MCF 10A (cell line): ENCODE measurements at regions not wholly inside any gene's neighbourhood (a gene's known extent, or its start where the extent isn't known, plus 50 kb on each side); places are given as distances from the start of the nearest gene placed in this dataset.
"Not testable (repeated sequence)": the region's sequence is repeated elsewhere in the genome, so short reads cannot be mapped to it uniquely, and the experiment has no call there.

Experiments
- BruUV-seq: library from RNA; stranded (reverse); fragments of 400-500 nt; replicated peaks from 2 replicates; lab custom pipeline; 2021; lab: Mats Ljungman, UMichigan
- CTCF ChIA-PET: fragments of 300-600 bp; sonication (Branson Sonifier 250); formaldehyde crosslinking; extraction: SDS; loops from one replicate; lab custom pipeline; 2021; ENCODE audit warnings: antibody characterized with exemption, inconsistent platforms; lab: Yijun Ruan, JAX
- POLR2A ChIA-PET: fragments of 300-600, 350-650 bp; sonication (Branson Sonifier 250); formaldehyde crosslinking; extraction: SDS; loops from one replicate; lab custom pipeline; 2020; ENCODE audit warnings: antibody characterized with exemption, inconsistent platforms; lab: Yijun Ruan, JAX
- DNase-seq: peaks from one replicate; pipeline ENCODE4 v3.0.0-alpha.2; 2018; ENCODE audit not compliant: unreplicated experiment
- H3K27ac Mint-ChIP-seq: one replicate; pipeline ENCODE4 v1.8.0; 2022; ENCODE audit warnings: mild to moderate bottlenecking, low read depth, mixed read lengths; ENCODE audit not compliant: unreplicated experiment
- H3K27me3 Mint-ChIP-seq: one replicate; pipeline ENCODE4 v1.8.0; 2022; ENCODE audit warnings: mixed read lengths; ENCODE audit not compliant: insufficient read depth, unreplicated experiment
- H3K36me3 Mint-ChIP-seq: one replicate; pipeline ENCODE4 v1.8.0; 2022; ENCODE audit warnings: mild to moderate bottlenecking, moderate library complexity, mixed read lengths; ENCODE audit not compliant: insufficient read depth, unreplicated experiment
- H3K4me1 Mint-ChIP-seq: one replicate; pipeline ENCODE4 v1.8.0; 2022; ENCODE audit warnings: mixed read lengths; ENCODE audit not compliant: insufficient read depth, unreplicated experiment
- H3K4me3 Mint-ChIP-seq: one replicate; pipeline ENCODE4 v1.8.0; 2022; ENCODE audit warnings: mild to moderate bottlenecking, moderate library complexity, mixed read lengths; ENCODE audit not compliant: unreplicated experiment
- H3K9me3 Mint-ChIP-seq: one replicate; pipeline ENCODE4 v1.8.0; 2022; ENCODE audit warnings: mixed read lengths; ENCODE audit not compliant: unreplicated experiment
- intact Hi-C: fragments of 100-400 bp; cut with micrococcal nuclease; formaldehyde crosslinking; loops from 2 replicates; pipeline ENCODE4 v1.14.1; 2022

- BruUV-seq, result not testable (repeated sequence)
Observed at GRCh38 chr1:146522812-146523211, 294.0 kb upstream of the NOTCH2NLA start.

GRCh38 chr1:146522345-146522744, 293.5 kb upstream of the NOTCH2NLA start:
- H3K9me3 Mint-ChIP-seq, H3K4me3 Mint-ChIP-seq, BruUV-seq, CTCF ChIA-PET, POLR2A ChIA-PET, H3K27me3 Mint-ChIP-seq, H3K36me3 Mint-ChIP-seq, intact Hi-C loops, H3K4me1 Mint-ChIP-seq, H3K27ac Mint-ChIP-seq, DNase-seq: not testable (repeated sequence)

More at GRCh38 chr1:146522812-146523211, 294.0 kb upstream of the NOTCH2NLA start:
- CTCF ChIA-PET, H3K27me3 Mint-ChIP-seq, POLR2A ChIA-PET, intact Hi-C loops, H3K4me3 Mint-ChIP-seq, DNase-seq, H3K36me3 Mint-ChIP-seq, H3K4me1 Mint-ChIP-seq, H3K27ac Mint-ChIP-seq, H3K9me3 Mint-ChIP-seq: not testable (repeated sequence)

- CTCF ChIA-PET, H3K36me3 Mint-ChIP-seq, DNase-seq, BruUV-seq, H3K27ac Mint-ChIP-seq, H3K4me1 Mint-ChIP-seq, POLR2A ChIA-PET, H3K9me3 Mint-ChIP-seq, H3K4me3 Mint-ChIP-seq, H3K27me3 Mint-ChIP-seq, intact Hi-C loops: not testable (repeated sequence)
Observed at GRCh38 chr1:146521804-146522203, 293.0 kb upstream of the NOTCH2NLA start.

GRCh38 chr1:146513754-146514153, 284.9 kb upstream of the NOTCH2NLA start:
- H3K27ac Mint-ChIP-seq, BruUV-seq, CTCF ChIA-PET: not testable (repeated sequence)

GRCh38 chr1:146511047-146511777, 282.4 kb upstream of the NOTCH2NLA start:
- H3K36me3 Mint-ChIP-seq, H3K4me3 Mint-ChIP-seq, H3K27me3 Mint-ChIP-seq, DNase-seq, POLR2A ChIA-PET, intact Hi-C loops, H3K9me3 Mint-ChIP-seq, BruUV-seq, H3K27ac Mint-ChIP-seq, CTCF ChIA-PET, H3K4me1 Mint-ChIP-seq: not testable (repeated sequence)

More at GRCh38 chr1:146513754-146514153, 284.9 kb upstream of the NOTCH2NLA start:
- intact Hi-C loops, DNase-seq, H3K9me3 Mint-ChIP-seq, H3K27me3 Mint-ChIP-seq, POLR2A ChIA-PET, H3K36me3 Mint-ChIP-seq, H3K4me3 Mint-ChIP-seq, H3K4me1 Mint-ChIP-seq: not testable (repeated sequence)

- H3K9me3 Mint-ChIP-seq, CTCF ChIA-PET, intact Hi-C loops, H3K36me3 Mint-ChIP-seq, H3K4me3 Mint-ChIP-seq, H3K4me1 Mint-ChIP-seq, H3K27me3 Mint-ChIP-seq, H3K27ac Mint-ChIP-seq, DNase-seq, POLR2A ChIA-PET, BruUV-seq: not testable (repeated sequence)
Observed at GRCh38 chr1:146510248-146510983, 281.6 kb upstream of the NOTCH2NLA start.

GRCh38 chr1:146504121-146504520, 275.3 kb upstream of the NOTCH2NLA start:
- H3K27me3 Mint-ChIP-seq, result peaks cover 16% of the 10 kb centered on the region
- H3K27ac Mint-ChIP-seq, BruUV-seq, CTCF ChIA-PET, intact Hi-C loops, H3K9me3 Mint-ChIP-seq, POLR2A ChIA-PET, H3K4me3 Mint-ChIP-seq, H3K4me1 Mint-ChIP-seq, DNase-seq, H3K36me3 Mint-ChIP-seq: not testable (repeated sequence)

- CTCF ChIA-PET, H3K4me1 Mint-ChIP-seq, DNase-seq, H3K27ac Mint-ChIP-seq, H3K36me3 Mint-ChIP-seq, BruUV-seq, H3K9me3 Mint-ChIP-seq, intact Hi-C loops, POLR2A ChIA-PET, H3K4me3 Mint-ChIP-seq: not testable (repeated sequence)
- H3K27me3 Mint-ChIP-seq, result peaks cover 11% of the 10 kb centered on the region
Observed at GRCh38 chr1:146487555-146487954, 258.7 kb upstream of the NOTCH2NLA start.

GRCh38 chr1:146487155-146487554, 258.3 kb upstream of the NOTCH2NLA start:
- BruUV-seq, intact Hi-C loops, H3K4me3 Mint-ChIP-seq, H3K27ac Mint-ChIP-seq, CTCF ChIA-PET, H3K36me3 Mint-ChIP-seq, POLR2A ChIA-PET, H3K9me3 Mint-ChIP-seq, H3K4me1 Mint-ChIP-seq, DNase-seq: not testable (repeated sequence)
- H3K27me3 Mint-ChIP-seq, result peaks cover 11% of the 10 kb centered on the region
